DMS 273 treated with DMSO at 0.1 percent for 48 hours (cell line): ENCODE measurements at regions not wholly inside any gene's neighbourhood (a gene's known extent, or its start where the extent isn't known, plus 50 kb on each side); places are given as distances from the start of the nearest gene placed in this dataset.
"Not testable (repeated sequence)": the region's sequence is repeated elsewhere in the genome, so short reads cannot be mapped to it uniquely, and the experiment has no call there.

Source experiments
- DNase-seq: peaks from one replicate; lab custom pipeline; 2025; lab: John Stamatoyannopoulos, UW

- DNase-seq: not testable (repeated sequence)
These were observed 73.8 kb upstream of the FANCC start for GRCh38 chr9:95391271-95391670.

GRCh38 chr9:95389373-95389772, 71.9 kb upstream of the FANCC start:
- DNase-seq: no peak

GRCh38 chr9:95386843-95387242, 69.3 kb upstream of the FANCC start:
- no peak for DNase-seq

GRCh38 chr9:95385521-95385920, 68.0 kb upstream of the FANCC start:
- peak; percentile 44 for DNase-seq

GRCh38 chr9:95383845-95384244, 66.3 kb upstream of the FANCC start:
- DNase-seq: no peak

GRCh38 chr9:95383185-95383676, 65.7 kb upstream of the FANCC start:
- DNase-seq: no peak

GRCh38 chr9:95382433-95382832, 64.9 kb upstream of the FANCC start:
- no peak for DNase-seq

GRCh38 chr9:95381221-95381620, 63.7 kb upstream of the FANCC start:
- DNase-seq: no peak

GRCh38 chr9:95379630-95380029, 62.1 kb upstream of the FANCC start:
- no peak for DNase-seq

- no peak for DNase-seq
These were observed 56.4 kb upstream of the FANCC start for GRCh38 chr9:95373782-95374487.

GRCh38 chr9:95373069-95373681, 55.7 kb upstream of the FANCC start:
- peak; percentile 8 for DNase-seq

- no peak for DNase-seq
These were observed 52.6 kb upstream of the FANCC start for GRCh38 chr9:95370064-95370463.

- DNase-seq: no peak
These were observed 51.1 kb upstream of the FANCC start for GRCh38 chr9:95368377-95369160.
